NOMO-1 (cell line): ENCODE measurements at regions not wholly inside any gene's neighbourhood (a gene's known extent, or its start where the extent isn't known, plus 50 kb on each side); places are given as distances from the start of the nearest gene placed in this dataset.

ENCODE experiments used
- DNase-seq, 2 experiments: peaks; one replicate each; lab custom pipeline; 2025; ENCODE audit not compliant: unreplicated experiment in 2 of 2; lab: John Stamatoyannopoulos, UW

DNA sequence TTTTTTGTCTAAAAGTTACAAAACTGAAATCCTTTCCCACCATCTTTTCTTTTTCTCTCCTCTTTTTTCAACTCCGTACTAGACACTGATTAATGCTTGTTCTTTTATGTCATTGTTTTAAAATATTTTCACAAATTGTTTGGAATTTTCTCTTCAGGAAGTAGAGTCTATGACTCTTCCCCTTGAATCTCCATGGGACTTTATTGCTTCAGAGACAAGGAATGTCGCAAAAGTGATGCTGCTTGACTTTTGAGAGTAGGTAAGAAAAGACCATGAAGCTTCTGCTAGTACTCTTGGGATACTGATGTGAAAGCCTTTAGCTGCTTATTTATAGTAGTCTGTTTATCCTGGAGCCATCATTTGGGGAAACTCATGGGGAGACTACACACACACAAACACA lies 260.1 kb upstream of the SLC10A2 start:
- no peak for DNase-seq

DNA sequence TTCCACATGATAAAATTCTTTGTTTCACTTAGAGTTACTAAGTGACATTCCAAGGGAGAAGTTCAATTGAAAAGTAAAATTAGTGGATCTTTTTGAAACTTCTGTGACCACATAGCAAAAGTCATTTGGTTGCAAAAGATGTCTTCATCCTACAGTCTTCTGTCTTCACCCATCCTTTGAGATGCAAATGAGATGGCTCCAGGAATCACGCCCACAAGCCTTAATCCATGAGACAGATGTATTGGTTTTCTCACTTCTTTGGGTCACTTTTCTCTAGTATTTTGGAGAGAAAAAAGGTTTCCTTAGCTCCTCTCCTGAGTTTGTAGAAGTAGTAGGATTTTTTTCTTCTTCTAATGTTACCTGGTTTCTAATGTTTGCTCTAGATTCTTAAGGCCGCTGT lies 259.5 kb upstream of the SLC10A2 start:
- no peak for DNase-seq

GRCh38 chr13:103324641-103325040 lies 258.4 kb upstream of the SLC10A2 start:
- DNase-seq, result no peak

GRCh38 chr13:103315711-103316110 lies 249.5 kb upstream of the SLC10A2 start:
- DNase-seq, result no peak

- no peak for DNase-seq
Measured at GRCh38 chr13:103312467-103312866, 246.2 kb upstream of the SLC10A2 start.

GRCh38 chr13:103308667-103309066 lies 242.4 kb upstream of the SLC10A2 start:
- no peak for DNase-seq

DNA sequence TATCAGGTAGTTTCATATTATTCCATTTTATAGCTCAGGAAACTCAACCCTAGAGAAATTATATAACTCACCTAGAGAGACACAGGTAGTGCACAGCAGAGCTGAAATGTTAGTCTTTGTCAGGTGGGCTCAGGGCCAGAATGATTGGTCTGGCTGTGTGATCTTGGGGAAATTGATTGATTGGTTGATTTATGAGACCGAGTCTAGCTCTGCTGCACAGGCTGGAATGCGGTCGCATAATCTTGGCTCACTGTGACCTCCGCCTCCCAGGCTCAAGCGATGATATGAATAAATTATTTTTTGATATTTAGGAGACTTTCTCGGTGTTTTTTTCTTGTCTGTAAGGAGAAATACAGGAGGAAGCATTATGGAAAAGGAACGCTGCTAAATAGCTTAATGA lies 239.9 kb upstream of the SLC10A2 start:
- DNase-seq, result no peak

DNA sequence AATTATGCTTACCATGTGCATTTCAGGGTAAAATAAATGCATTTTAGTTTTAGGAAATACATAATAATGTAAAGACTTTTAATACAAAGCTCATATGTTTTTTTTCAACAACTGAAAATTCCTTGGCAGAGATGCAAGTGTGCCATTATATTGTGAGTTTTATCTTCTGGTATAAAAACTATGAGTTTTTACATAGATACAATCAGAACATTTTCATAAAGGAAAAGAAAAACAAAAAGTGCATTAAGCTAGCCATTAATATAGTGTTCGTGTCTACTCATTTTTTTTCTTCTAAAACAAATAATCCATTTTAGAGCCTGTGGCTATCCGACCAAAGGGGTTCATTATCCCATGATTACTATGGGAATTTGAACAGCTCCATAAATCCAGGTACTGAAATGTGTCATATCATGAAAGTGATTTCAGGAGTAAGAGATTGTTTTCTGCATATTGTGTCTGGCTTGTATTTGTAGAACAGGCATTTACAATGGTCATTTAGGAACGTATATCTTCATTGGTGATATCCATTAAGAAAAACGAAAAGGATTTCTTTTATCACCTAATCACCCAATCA lies 236.9 kb upstream of the SLC10A2 start:
- no peak for DNase-seq

- no peak for DNase-seq
Measured at GRCh38 chr13:103302676-103303075, 236.5 kb upstream of the SLC10A2 start.

- no peak for DNase-seq
Measured at GRCh38 chr13:103299079-103299478, 232.9 kb upstream of the SLC10A2 start.

DNA sequence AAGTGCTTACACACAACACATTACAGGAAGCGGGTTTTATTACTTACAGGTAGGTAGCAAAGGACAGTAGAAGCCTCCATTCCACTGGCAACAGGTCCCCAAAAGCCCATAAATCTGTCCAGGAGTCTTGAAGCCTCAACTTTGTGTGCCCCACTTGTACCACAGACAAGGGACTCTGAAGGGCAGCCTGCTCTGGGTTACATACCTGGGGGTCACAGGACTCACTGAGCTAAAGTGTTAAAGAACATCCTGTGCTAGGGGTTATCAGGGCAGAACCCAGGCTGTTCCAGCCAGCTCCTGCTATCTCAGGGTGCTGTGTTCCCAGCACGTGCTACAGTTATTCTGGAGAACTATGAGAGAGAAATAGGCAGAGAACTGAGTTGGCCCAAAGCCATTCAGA lies 230.9 kb upstream of the SLC10A2 start:
- DNase-seq, result no peak

DNA sequence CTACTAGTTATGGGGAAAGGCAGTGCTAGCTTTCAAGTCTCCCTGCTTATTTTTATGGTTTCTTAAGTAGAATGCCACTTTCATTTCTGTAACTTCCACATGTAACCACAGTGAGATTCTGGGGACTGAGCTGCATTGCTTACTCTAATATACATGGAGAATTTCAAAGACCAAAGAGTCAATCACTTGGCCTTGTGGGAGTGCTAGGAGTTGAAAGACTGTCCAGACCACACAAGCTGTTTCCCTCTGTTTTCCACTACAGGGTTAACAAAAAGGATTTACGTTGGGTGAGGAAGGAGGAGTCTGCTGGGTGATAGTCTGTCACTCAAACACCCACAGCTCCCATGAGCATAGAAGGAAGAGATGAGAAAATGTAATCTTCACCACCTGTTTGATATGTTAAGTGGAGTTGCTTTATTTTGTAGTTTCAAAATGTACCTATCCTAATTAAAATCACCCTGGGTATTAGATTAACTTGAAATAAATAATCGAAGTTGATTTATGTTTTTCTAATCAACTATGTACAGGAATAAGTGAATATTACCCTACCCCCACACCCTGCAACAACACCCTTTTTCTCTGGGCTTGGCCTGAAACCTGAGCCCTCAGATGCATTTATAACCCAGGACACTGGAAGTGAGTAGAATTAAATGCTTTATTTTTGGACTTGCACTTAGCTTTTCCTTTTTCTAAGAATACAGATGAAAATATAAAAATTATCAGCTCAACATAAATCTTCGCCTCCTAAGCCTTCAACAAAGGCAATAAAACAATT lies 225.8 kb upstream of the SLC10A2 start:
- DNase-seq, result no peak

DNA sequence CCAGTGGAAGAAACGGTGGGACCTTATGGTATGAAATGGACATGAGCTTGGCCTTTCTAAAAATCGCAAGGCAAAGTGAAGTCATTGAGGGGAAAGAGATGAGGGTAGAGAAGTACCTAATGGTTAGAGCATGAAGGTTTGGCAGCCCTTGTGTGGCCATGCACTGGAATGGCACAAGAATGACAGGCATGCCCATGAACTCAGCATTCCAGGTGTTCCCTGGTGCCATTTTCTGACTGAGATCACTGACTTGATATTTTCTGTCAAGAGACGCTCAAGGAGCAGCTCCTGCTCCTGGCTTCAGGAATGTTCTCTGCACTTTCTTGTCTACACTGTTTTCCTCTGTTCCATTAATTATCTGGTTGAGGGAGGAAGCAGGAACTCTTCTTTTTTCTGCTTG lies 225.0 kb upstream of the SLC10A2 start:
- DNase-seq, result no peak

DNA sequence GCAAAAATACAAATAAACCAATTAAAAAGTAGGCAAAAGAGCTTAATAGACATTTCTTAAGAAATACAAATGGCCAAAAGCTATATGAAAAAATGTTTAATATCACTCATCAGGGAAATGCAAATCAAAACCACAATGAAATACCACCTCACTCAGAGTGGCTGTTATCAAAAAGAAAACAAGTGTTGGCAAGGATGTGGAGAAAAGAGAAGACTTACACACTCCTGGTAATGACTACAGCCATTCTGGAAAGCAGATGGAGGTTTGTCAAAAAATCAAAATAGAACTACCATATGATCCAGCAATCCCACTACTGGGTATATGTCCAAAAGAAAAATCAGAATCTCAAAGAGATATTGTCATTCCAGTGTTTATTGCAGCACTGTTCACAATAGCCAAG lies 223.5 kb upstream of the SLC10A2 start:
- DNase-seq, result no peak

GRCh38 chr13:103288114-103288513 lies 221.9 kb upstream of the SLC10A2 start:
- DNase-seq, result no peak

DNA sequence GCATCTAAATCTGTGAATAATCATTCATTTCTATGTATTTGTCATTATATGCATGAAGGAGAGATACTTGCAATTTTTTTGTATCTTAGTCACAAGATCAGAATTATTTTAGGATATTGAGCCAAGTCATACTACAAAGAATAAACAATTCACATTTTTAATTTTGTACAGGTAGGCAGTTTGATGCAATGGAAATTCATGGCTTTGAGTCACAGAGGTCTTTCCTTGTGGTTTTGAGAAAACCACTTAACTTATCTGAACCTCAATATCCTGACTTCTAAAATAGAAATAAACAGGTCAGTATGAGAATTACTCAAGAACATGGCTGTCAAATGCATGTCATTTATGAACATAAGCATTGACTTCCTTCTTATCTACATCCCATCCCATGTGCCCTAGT lies 221.4 kb upstream of the SLC10A2 start:
- no peak for DNase-seq

DNA sequence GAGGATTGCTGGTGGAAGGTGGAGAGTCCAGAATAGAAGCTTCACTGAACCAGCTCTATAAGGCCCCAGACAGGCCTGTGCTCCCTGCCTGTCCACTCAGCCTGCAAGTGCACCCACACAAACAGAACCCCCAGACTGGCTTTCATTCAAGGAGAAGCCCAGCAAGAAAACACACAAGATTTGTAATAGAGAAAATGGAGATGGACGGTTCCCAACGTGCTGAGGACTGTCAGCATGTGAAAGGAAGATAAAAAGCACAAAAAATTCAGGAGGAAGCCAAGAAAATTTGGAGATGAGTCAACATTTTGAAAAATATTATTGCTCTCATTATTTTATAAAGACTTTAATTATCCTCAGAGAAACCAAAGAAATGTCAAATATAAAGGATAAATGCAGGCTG lies 218.2 kb upstream of the SLC10A2 start:
- DNase-seq, result no peak

- no peak for DNase-seq
Measured at GRCh38 chr13:103283451-103283820, 217.2 kb upstream of the SLC10A2 start.

GRCh38 chr13:103282571-103283450 lies 216.6 kb upstream of the SLC10A2 start:
- no peak for DNase-seq

DNA sequence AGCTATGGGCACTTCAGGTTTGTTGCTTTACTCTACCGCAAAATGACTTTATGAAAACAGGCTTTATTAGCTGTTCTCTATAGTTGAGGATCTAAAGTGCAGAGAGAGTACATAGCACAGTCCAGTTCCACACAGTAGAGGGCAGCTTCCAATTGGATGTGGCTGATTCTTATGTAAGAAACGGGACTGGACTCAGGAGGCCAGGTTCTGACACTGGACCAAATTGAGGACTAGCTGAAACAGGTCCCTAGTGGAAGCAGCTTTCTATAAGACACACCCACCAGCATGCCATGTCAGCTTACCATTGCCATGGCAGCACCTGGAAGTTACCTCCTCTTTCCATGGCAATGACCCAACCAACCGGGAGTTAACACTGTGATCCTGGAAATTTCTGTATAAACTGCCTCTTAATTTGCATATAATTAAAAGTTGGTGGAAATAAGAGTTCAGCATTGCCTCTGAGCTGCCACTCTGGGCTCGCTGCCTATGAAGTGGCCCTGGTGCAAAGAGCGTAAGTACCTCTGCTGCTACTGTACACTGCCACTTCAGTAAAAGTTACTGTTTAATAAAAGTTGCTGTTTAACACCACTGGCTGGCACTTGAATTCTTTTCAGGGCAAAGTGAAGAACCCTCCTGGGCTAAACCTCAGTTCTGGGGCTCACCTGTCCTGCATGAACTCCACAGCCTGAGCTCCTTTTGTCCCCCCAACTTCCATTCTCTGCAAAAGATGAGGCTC lies 211.9 kb upstream of the SLC10A2 start:
- no peak for DNase-seq
